CD4-positive, alpha-beta T cell treated with Interleukin-4 for 4 hours (primary cell): ENCODE measurements at regions not wholly inside any gene's neighbourhood (a gene's known extent, or its start where the extent isn't known, plus 50 kb on each side); places are given as distances from the start of the nearest gene placed in this dataset.

Source experiments
- DNase-seq: peaks from one replicate; pipeline ENCODE4 v3.0.0-alpha.2; 2020

- DNase-seq, result no peak
Observed at GRCh38 chr6:95517568-95517967, 59.8 kb upstream of the MANEA start.

- DNase-seq, result no peak
Observed at GRCh38 chr6:95518630-95519227, 58.6 kb upstream of the MANEA start.

GRCh38 chr6:95519228-95520037, 57.9 kb upstream of the MANEA start:
- DNase-seq, result no peak

- no peak for DNase-seq
Observed at GRCh38 chr6:95521181-95521580, 56.2 kb upstream of the MANEA start.
